ENCODE measurements at regions not wholly inside any gene's neighbourhood (a gene's known extent, or its start where the extent isn't known, plus 50 kb on each side); places are given as distances from the start of the nearest gene placed in this dataset.

DNA sequence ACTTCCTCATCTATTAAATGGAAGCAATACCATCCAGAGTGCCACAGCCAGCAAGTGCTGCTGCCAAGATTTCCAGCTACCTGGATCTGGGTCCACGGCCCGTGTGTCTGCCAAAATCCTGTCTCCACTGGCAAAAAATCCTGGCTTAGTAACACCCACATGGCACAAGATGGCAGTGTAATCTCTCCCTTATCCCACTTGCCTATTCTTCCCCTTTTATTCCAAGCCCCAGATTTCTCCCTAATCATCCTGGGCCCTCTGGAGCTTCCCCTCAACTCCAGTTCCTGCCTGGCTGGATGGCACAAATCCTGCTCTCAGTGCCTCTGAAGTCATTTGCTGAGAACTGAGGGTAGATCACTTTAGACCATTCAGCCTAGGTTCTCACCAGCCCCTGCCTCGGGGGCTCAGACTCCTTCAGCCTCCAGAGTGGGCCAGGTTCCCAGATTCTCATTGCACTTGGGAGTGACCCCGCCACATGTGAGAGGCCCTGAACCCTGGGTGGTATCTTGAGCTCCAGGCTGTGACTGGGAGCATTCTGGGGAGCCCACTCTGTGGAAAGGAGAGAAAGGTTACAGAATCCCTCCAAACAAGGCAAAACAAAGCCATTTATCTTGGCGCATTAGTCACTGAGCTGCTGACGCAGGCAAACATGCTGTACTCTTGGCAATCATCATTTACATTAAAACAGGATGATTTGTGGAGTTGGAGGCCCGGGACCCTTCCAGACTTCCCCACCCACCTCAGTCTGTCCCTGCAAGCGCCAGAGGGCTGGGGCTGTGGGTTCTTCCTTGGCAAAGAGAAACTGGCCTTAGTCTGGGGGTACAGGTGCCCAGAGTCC is 325.8 kb downstream of the DYSF start:
- no peak for TF ChIP-seq POLR2A (IDR thresholded peaks at IDR 0.05)
- TF ChIP-seq, protein P1, sequence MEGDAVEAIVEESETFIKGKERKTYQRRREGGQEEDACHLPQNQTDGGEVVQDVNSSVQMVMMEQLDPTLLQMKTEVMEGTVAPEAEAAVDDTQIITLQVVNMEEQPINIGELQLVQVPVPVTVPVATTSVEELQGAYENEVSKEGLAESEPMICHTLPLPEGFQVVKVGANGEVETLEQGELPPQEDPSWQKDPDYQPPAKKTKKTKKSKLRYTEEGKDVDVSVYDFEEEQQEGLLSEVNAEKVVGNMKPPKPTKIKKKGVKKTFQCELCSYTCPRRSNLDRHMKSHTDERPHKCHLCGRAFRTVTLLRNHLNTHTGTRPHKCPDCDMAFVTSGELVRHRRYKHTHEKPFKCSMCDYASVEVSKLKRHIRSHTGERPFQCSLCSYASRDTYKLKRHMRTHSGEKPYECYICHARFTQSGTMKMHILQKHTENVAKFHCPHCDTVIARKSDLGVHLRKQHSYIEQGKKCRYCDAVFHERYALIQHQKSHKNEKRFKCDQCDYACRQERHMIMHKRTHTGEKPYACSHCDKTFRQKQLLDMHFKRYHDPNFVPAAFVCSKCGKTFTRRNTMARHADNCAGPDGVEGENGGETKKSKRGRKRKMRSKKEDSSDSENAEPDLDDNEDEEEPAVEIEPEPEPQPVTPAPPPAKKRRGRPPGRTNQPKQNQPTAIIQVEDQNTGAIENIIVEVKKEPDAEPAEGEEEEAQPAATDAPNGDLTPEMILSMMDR (IDR thresholded peaks at IDR 0.05) = no peak
